Neural cell (in vitro differentiated cells): ENCODE measurements at regions not wholly inside any gene's neighbourhood (a gene's known extent, or its start where the extent isn't known, plus 50 kb on each side); places are given as distances from the start of the nearest gene placed in this dataset.

Source experiments
- EP300 ChIP-seq: fragments of 450-650 bp; conservative IDR thresholded peaks from 2 replicates; pipeline ENCODE4 v1.6.1; 2014; ENCODE audit warnings: antibody characterized with exemption, mild to moderate bottlenecking, moderate library complexity; ENCODE audit not compliant: poor library complexity, severe bottlenecking
- EZH2 ChIP-seq: fragments of 200-600, 300-800 bp; shearing (Covaris generic), sonication (generic); IDR thresholded peaks from 2 replicates; pipeline ENCODE4 v1.6.1; 2014; ENCODE audit warnings: antibody characterized with exemption, low read length, borderline replicate concordance, mild to moderate bottlenecking; ENCODE audit not compliant: insufficient read depth, poor library complexity, severe bottlenecking
- RAD21 ChIP-seq: fragments of 450-650 bp; conservative IDR thresholded peaks from 2 replicates; pipeline ENCODE4 v1.6.1; 2014; ENCODE audit warnings: antibody characterized with exemption, mild to moderate bottlenecking, moderate library complexity
- TF ChIP-seq, protein P1 (sequence below): fragments of 450-650 bp; IDR thresholded peaks from 2 replicates; pipeline ENCODE4 v1.5.1; 2014; ENCODE audit warnings: antibody characterized with exemption, mild to moderate bottlenecking, moderate library complexity; ENCODE audit not compliant: poor library complexity, severe bottlenecking

DNA sequence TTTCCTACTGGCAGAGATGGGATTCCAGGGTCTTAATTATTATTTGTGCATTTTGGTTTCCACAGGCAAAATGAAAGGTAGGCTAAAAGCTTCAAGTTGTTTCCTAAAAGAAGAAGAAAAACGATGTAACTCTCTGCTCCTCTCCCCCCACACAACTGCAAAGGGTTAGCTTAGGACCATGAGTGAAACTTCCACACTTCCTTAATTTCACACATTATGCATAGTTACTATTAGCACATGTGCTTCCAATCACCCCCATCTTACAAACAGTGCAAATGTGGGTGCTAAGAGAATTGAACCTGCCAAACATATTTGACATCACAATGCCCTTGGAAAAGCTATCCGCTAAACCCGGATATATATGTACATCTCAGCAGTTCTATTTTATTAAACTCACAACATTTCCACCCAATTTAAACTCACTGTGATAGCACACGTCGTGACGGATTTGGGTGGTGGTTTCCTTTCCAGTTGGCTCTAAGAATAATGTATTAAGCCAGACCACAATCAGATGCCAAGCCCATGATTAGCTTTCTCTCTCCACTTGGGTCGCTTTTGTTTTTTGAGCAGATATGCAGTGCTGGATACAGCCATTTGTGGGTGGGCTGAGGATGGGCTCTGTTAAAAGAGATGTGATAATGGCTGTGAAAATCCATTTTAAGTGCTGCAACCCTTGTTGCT is 245.0 kb upstream of the POU2AF2 start:
- TF ChIP-seq, protein P1, sequence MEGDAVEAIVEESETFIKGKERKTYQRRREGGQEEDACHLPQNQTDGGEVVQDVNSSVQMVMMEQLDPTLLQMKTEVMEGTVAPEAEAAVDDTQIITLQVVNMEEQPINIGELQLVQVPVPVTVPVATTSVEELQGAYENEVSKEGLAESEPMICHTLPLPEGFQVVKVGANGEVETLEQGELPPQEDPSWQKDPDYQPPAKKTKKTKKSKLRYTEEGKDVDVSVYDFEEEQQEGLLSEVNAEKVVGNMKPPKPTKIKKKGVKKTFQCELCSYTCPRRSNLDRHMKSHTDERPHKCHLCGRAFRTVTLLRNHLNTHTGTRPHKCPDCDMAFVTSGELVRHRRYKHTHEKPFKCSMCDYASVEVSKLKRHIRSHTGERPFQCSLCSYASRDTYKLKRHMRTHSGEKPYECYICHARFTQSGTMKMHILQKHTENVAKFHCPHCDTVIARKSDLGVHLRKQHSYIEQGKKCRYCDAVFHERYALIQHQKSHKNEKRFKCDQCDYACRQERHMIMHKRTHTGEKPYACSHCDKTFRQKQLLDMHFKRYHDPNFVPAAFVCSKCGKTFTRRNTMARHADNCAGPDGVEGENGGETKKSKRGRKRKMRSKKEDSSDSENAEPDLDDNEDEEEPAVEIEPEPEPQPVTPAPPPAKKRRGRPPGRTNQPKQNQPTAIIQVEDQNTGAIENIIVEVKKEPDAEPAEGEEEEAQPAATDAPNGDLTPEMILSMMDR: no peak
- TF ChIP-seq EZH2 (no peak), RAD21 (no peak), EP300 (no peak)
